ENCODE measurements at regions not wholly inside any gene's neighbourhood (a gene's known extent, or its start where the extent isn't known, plus 50 kb on each side); places are given as distances from the start of the nearest gene placed in this dataset.
"Not testable (repeated sequence)": the region's sequence is repeated elsewhere in the genome, so short reads cannot be mapped to it uniquely, and the experiment has no call there.

GRCh38 chr14:81584495-81584894 lies 50.8 kb upstream of the SEL1L start:
- no peak for DNase-seq

GRCh38 chr14:81589381-81590065 lies 55.9 kb upstream of the SEL1L start:
- no peak for DNase-seq

DNA sequence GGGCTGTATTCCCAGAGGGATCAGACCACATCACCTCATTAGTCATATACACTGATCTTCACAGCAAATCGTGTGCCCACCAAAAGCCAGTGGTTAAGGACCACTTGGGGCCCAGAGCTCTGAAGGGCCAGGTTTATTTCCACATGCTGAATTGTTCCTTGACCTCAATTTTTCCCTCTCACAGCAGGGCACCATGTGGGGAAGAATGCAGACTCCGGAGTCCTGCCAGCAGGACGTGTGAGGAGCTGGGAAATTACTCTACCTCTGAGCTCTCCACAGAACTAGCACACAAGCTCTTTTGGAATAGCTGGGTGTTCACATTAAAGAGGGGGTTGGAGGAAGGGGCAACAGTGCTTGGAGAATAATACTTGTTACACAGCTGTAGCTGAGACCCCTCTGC lies 57.6 kb upstream of the SEL1L start:
- DNase-seq, result no peak

GRCh38 chr14:81594012-81594411 lies 60.4 kb upstream of the SEL1L start:
- no peak for DNase-seq

GRCh38 chr14:81605660-81606059 lies 72.0 kb upstream of the SEL1L start:
- no peak for DNase-seq

DNA sequence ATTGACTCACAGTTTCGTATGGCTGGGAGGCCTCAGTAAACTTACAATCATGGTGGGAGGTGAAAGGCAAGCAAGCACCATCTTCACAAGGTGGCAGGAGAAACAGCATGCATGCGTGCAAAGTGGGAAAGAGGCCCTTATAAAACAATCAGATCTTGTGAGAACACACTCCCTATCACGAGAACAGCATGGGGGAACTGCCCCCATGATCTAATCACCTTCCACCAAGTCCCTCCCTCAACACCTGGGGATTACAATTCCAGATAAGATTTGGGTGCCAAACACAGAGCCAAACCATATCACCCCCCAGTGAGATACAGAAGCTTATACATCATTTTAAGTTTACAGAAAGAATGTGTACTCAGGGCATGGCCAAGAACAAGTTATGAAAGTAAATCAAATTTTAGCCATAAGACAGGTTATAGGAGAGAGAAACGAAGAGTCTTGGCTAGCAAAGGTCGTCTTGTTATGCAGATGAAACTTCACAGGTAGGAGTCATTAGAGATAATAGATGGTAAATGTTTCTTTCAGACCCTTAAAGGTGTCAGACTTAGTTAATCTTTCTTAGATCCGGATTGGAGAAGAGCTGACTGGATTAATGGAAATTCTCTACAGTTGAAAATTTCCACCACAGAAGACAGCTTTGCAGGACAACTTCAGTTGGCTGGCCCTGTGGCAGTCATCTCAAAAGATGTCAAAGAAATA lies 79.8 kb upstream of the SEL1L start:
- DNase-seq, result no peak

DNA sequence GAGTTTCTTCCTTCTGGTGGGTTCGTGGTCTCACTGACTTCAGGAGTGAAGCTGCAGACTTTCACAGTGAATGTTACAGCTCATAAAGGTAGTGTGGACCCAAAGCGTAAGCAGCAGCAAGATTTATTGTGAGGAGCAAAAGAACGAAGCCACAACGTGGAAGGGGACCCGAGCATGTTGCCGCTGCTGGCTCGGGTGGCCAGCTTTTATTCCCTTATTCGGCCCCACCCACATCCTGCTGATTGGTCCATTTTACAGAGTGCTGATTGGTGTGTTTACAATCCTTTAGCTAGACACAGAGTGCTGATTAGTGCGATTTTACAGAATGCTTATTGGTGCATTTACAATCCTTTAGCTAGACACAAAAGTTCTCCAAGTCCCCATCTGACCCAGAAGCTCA lies 80.6 kb upstream of the SEL1L start:
- DNase-seq, result not testable (repeated sequence)

DNA sequence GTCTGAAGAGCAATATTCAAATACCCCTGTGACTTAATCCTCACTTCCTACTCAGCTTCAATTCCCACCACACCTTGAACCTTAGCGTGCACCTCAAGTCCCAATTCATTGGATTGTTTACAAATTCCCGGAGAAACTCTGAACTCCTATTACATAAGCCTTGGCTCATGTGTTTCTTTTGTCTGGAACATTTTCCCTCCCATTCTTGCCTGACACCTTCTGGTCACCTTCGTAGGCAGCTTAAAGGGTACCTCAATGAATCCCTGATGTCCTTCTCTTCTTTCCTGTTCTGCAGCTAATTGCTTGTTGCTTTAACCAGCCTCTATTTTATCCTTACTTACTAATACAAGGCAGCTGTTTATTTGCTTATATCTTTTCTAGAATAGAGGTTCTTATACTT lies 85.0 kb upstream of the SEL1L start:
- DNase-seq, result no peak

DNA sequence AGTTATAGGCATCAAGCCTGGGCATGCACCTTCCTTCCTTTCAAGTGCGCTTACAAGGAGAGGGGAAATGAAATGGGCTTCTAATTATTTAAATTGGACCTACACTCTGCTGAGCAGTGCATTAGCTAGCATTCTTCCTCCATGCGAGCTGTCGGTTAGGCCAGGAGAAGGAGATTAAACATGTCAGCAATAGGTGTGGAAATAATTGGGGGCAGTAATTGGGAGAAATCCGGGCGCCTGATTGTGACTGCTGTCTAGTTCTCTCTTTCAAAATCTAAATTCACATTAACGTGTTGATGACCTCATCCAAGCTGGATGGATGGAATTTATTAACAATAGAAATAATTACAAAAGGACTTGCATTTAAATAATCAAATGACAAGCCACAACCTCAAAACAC lies 86.2 kb upstream of the SEL1L start:
- no peak for DNase-seq

GRCh38 chr14:81623771-81624396 lies 90.2 kb upstream of the SEL1L start:
- DNase-seq, result not testable (repeated sequence)

- DNase-seq, result no peak
Measured at GRCh38 chr14:81625343-81625742, 91.7 kb upstream of the SEL1L start.

GRCh38 chr14:81632157-81632556 lies 98.5 kb upstream of the SEL1L start:
- no peak for DNase-seq

- no peak for DNase-seq
Measured at GRCh38 chr14:81633496-81633895, 99.8 kb upstream of the SEL1L start.

DNA sequence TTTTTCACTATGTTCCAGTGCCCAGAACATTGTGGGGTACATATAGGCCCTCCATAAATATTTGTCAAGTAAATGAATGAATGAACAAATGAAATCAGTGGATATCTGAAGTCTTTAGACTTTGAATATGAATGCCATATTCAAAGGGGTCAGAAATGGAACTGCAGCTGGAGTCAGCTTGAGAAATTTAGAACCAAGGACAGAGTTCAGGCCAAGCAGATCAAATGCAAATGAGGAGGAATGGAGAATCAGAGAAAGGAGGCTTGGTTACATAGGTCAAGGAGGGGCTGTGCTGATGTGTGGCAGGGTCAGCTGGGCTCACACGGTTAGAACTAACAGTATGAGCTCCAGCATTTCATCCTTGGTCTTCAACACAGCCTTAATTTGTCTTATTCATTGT lies 104.0 kb upstream of the SEL1L start:
- DNase-seq, result no peak

- no peak for DNase-seq
Measured at GRCh38 chr14:81638656-81639280, 105.1 kb upstream of the SEL1L start.

DNA sequence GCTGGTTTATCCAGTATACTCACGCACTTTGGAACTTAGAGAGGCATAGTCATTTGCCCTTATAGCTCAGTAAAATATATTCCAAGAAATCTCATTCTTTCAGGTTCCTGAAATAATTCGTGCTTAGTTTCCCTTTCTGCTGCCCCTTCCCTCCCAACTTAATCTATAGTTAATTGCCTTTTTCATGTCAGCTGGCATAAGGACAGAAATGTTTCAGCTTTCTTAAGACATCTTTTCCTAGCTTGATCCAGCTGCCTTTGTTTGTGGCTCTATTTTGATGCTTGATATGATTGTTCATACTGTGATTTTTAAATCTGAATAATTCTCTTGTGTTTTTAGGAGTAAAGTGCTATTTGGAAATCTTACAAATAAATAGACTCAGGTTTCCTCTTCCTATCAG lies 120.0 kb upstream of the SEL1L start:
- no peak for DNase-seq

DNA sequence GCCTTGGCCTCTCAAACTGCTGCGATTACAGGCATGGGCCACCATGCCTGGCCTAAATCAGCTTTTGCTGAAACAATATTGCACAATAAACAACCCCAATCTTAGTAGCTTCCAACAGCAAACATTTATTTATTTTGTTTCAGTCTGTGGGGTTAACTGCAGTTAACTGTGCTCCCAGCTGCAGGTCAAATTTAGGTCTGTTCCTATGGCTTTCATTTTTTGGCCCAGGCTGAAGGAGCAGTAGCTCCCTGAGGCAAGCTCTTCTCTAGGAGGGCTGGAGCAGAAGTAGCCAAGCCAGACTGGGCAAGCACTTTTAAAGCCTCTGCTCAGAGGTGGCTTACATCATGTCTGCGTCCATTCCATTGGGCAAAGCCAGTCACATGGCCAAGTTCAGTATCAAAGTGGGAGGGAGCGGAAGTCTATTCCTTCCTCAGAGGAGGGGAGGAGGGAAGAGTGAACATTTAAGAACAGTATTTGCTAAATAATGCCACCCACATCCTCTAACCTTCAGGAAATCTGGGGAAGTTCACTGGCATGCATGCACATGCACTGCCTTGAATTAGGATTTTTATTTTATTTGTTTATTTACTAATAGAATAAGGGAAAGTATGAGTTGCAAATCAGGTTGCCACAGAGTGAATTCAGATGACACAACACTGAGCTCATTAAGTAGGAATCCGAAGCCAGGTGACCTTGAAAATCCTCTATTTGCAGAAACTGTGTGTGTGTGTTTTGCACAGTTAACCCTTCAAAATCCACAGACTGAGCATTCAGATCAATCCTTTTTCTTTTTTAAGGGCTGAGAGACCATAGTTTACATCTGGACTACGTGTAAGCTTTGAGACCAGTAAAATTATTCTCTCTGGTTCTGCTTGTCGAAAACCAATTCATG lies 122.0 kb upstream of the SEL1L start:
- no peak for DNase-seq

GRCh38 chr14:81656811-81657210 lies 123.2 kb upstream of the SEL1L start:
- DNase-seq, result no peak

DNA sequence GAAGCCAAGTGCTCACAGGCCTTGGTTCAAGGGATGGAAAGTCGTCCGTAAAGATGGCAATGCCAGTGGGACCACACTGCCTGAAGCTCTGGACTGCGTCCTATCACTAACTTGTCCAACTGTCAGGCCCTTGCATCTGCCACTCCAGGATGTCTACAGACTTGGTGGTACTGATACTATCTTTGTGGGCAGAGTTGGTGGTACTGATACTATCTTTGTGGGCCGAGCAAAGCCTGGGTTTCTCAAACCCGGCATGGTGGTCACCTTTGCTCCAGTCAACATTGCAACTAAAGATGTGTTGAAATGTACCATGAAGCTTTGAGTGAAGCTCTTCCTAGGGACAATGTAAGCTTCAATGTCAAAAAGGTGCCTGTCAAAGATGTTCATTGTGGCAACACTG lies 128.4 kb upstream of the SEL1L start:
- DNase-seq, result no peak

GRCh38 chr14:81662570-81663197 lies 129.0 kb upstream of the SEL1L start:
- DNase-seq, result no peak

- no peak for DNase-seq
Measured at GRCh38 chr14:81668626-81669274, 135.1 kb upstream of the SEL1L start.

GRCh38 chr14:81669308-81669707 lies 135.7 kb upstream of the SEL1L start:
- DNase-seq, result no peak
